ENCODE measurements at regions not wholly inside any gene's neighbourhood (a gene's known extent, or its start where the extent isn't known, plus 50 kb on each side); places are given as distances from the start of the nearest gene placed in this dataset.

DNA sequence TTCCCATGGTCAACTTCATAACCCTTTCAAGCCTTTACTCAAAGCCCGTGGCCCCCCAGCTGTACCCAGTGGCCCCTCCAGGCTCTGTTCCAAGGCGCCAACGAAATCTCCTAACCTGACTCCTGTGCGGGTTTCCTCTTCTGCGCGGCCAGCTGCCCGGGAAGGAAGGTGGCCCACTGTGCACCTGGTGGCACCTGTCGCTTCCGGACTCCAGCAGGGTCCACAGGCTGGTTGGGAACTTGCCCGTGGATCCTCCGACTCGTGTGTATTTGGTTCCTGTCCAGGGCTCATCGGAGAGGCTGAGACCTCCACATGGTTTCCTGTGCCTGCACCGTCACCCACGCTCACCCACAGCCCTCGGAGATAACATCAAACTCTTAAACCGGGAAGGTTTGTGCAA, 335.4 kb downstream of the BRD1 start:
- Histone ChIP-seq H3K4me3 (no peak overlapping the region), H3K4me1 (no peaks in the 10 kb centered on the region), H3K36me3 (no peaks in the 10 kb centered on the region), H3K27ac (no peak overlapping the region), H3K27me3 (peaks cover 0 to 6% (median 0%) of the 10 kb centered on the region in 3 donors), H3K9me3 (peaks cover 0 to 4% (median 0%) of the 10 kb centered on the region in 4 donors)
- no peak for DNase-seq
- TF ChIP-seq POLR2AphosphoS5 (IDR thresholded peaks at IDR 0.05) (no peak), POLR2A (IDR thresholded peaks at IDR 0.05) (no peak), EP300 (IDR thresholded peaks at IDR 0.05) (no peak)
- TF ChIP-seq, protein P1, sequence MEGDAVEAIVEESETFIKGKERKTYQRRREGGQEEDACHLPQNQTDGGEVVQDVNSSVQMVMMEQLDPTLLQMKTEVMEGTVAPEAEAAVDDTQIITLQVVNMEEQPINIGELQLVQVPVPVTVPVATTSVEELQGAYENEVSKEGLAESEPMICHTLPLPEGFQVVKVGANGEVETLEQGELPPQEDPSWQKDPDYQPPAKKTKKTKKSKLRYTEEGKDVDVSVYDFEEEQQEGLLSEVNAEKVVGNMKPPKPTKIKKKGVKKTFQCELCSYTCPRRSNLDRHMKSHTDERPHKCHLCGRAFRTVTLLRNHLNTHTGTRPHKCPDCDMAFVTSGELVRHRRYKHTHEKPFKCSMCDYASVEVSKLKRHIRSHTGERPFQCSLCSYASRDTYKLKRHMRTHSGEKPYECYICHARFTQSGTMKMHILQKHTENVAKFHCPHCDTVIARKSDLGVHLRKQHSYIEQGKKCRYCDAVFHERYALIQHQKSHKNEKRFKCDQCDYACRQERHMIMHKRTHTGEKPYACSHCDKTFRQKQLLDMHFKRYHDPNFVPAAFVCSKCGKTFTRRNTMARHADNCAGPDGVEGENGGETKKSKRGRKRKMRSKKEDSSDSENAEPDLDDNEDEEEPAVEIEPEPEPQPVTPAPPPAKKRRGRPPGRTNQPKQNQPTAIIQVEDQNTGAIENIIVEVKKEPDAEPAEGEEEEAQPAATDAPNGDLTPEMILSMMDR (IDR thresholded peaks at IDR 0.05) = no peak
- WGBS, 2 donors = 79 to 88% methylated on average over 17 of the region's 17 CpGs
- intact Hi-C loops (cut with DNase I) = no loop called here

DNA sequence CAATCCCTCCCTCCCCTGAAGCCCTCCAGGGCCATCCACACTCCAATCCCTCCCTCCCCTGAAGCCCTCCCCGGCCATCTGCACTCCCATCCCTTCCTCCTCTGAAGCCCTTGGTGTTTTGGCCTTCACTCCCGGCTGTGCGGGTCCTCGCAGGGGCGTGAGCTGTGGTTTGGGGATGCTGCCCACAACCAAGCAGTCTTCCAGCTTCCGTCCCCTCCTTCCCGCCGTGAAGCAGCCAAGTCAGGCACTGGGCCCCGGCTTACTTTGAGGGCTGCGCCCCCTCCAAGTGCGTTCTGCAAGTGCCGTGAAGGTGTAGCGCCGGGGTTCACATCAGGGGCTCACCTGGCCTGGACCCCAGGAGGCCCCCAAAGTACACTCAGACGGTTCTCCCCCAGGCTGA, 335.9 kb downstream of the BRD1 start:
- intact Hi-C loops (cut with DNase I) = no loop called here
- no peak overlapping the region for H3K4me3 ChIP-seq
- peaks cover 0 to 6% (median 0%) of the 10 kb centered on the region in 3 donors for H3K27me3 ChIP-seq
- H3K9me3 ChIP-seq = peaks cover 0 to 1% (median 0%) of the 10 kb centered on the region in 4 donors
- TF ChIP-seq POLR2A (IDR thresholded peaks at IDR 0.05) (no peak), EP300 (IDR thresholded peaks at IDR 0.05) (no peak), POLR2AphosphoS5 (IDR thresholded peaks at IDR 0.05) (no peak)
- TF ChIP-seq, protein P1 (IDR thresholded peaks at IDR 0.05) = no peak
- no peak for DNase-seq
- no peaks in the 10 kb centered on the region for H3K4me1 ChIP-seq
- 84 to 87% methylated on average over 15 of the region's 15 CpGs for WGBS, 2 donors
- H3K36me3 ChIP-seq = no peaks in the 10 kb centered on the region
- no peak overlapping the region for H3K27ac ChIP-seq

DNA sequence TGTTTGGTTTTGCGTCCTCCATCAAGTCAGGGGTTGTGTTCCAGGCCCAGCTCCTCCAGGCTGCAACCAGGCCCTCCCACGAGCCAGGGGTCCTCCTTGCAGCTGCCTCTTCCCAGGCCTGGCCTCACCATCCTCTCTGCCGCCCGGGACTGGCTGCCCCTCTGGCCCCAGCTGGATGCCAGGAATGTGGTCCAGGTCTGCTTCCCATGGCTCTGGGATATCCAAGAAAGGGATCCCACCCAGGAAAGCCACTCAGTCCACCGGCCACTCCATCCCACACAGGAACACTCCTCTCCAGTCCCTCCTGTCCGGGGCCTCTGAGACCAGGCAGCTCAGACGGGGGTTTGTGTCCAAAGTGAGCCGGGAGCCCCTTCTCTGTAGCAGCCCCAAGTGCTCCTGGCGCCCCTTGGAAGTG, 336.4 kb downstream of the BRD1 start:
- TF ChIP-seq EP300 (IDR thresholded peaks at IDR 0.05) (no peak), POLR2AphosphoS5 (IDR thresholded peaks at IDR 0.05) (no peak)
- TF ChIP-seq, protein P1 (IDR thresholded peaks at IDR 0.05) = no peak

DNA sequence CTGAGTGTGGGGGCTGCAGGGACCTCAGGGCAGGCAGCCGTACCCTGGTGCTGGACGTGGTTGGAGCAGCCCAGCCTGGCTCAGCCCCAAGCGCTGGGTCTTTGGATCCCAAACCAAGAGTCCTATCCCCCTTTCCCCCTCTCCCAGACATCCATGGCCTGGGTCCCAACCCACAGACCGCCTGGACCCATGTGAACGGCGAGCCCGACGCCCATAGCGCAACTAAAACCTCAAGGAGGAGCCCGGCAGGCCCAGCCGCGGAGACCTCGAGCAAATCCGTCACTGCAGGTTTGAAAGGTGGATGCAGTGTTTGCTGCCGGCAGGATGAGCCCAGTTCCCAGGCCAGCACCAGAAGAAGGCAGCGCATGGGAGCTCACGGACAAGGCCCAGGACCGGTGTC, 337.0 kb downstream of the BRD1 start:
- no peak for TF ChIP-seq EP300 (IDR thresholded peaks at IDR 0.05)
- TF ChIP-seq POLR2AphosphoS5 (IDR thresholded peaks at IDR 0.05) = no peak
- no peak for TF ChIP-seq POLR2A (IDR thresholded peaks at IDR 0.05)
- TF ChIP-seq, protein P1 (IDR thresholded peaks at IDR 0.05) = no peak
- no peaks in the 10 kb centered on the region for H3K9me3 ChIP-seq
- H3K27me3 ChIP-seq = peaks cover 0 to 15% (median 6%) of the 10 kb centered on the region in 3 donors
- H3K27ac ChIP-seq = no peak overlapping the region
- 88 to 93% methylated on average over 18 of the region's 18 CpGs for WGBS, 2 donors
- no peak overlapping the region for H3K4me3 ChIP-seq
- no peaks in the 10 kb centered on the region for H3K4me1 ChIP-seq
- intact Hi-C loops (cut with DNase I) = no loop called here
- no peaks in the 10 kb centered on the region for H3K36me3 ChIP-seq
- DNase-seq = no peak

More for the DNA sequence above, 336.4 kb downstream of the BRD1 start:
- WGBS, 2 donors = 64 to 89% methylated on average over 9 of the region's 9 CpGs
- DNase-seq = no peak
- Histone ChIP-seq H3K27me3 (peaks cover 0 to 9% (median under 1%) of the 10 kb centered on the region in 3 donors), H3K4me1 (no peaks in the 10 kb centered on the region), H3K27ac (no peak overlapping the region), H3K9me3 (no peaks in the 10 kb centered on the region), H3K36me3 (no peaks in the 10 kb centered on the region), H3K4me3 (no peak overlapping the region)
- intact Hi-C loops (cut with DNase I) = no loop called here

DNA sequence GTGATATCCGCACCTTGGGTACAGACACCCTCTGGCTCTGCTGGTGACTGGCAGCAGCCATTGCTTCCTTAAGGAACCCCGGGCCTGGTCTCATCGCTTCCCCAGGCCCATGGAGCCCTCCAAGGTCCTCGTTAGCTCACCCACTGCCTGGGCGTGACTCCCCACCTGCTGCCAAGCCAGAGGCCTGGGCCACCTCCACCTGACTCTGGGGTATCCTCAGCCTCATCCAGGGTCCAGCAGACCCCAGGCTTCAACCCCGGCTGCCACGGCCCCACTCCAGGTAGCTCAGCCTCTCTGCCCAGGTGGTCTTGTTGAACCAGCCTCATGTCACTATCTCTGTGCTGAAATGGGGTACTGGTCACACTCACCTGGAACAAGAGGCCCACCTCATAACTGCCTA, 337.9 kb downstream of the BRD1 start:
- Histone ChIP-seq H3K36me3 (no peaks in the 10 kb centered on the region), H3K4me3 (no peak overlapping the region), H3K27me3 (peaks cover 0 to 18% (median 6%) of the 10 kb centered on the region in 3 donors), H3K27ac (no peak overlapping the region), H3K4me1 (no peaks in the 10 kb centered on the region), H3K9me3 (no peaks in the 10 kb centered on the region)
- 88 to 94% methylated on average over 7 of the region's 7 CpGs for WGBS, 2 donors
- no peak for TF ChIP-seq POLR2A (IDR thresholded peaks at IDR 0.05)
- no peak for TF ChIP-seq EP300 (IDR thresholded peaks at IDR 0.05)
- TF ChIP-seq, protein P1 (IDR thresholded peaks at IDR 0.05) = no peak
- no peak for TF ChIP-seq POLR2AphosphoS5 (IDR thresholded peaks at IDR 0.05)
- no peak for DNase-seq
- intact Hi-C loops (cut with DNase I) = no loop called here
